ENCODE measurements at regions not wholly inside any gene's neighbourhood (a gene's known extent, or its start where the extent isn't known, plus 50 kb on each side); places are given as distances from the start of the nearest gene placed in this dataset.

GRCh38 chr3:59256230-59256629 lies 206.4 kb upstream of the CFAP20DC start:
- TF ChIP-seq CTCF (IDR thresholded peaks at IDR 0.05) = no peak
- TF ChIP-seq EP300 (IDR thresholded peaks at IDR 0.05) = no peak
- TF ChIP-seq POLR2A (IDR thresholded peaks at IDR 0.05) = no peak
